Activated T-cell treated with anti-CD3 and anti-CD28 coated beads for 1 hour (primary cell): ENCODE measurements at regions not wholly inside any gene's neighbourhood (a gene's known extent, or its start where the extent isn't known, plus 50 kb on each side); places are given as distances from the start of the nearest gene placed in this dataset.
A peak's percentile ranks its signal among the peaks of the same experiment; 100 is the strongest.

ENCODE experiments used
- DNase-seq: peaks from one replicate; pipeline ENCODE4 v3.0.0-alpha.2; 2020; ENCODE audit warnings: low read depth

DNA sequence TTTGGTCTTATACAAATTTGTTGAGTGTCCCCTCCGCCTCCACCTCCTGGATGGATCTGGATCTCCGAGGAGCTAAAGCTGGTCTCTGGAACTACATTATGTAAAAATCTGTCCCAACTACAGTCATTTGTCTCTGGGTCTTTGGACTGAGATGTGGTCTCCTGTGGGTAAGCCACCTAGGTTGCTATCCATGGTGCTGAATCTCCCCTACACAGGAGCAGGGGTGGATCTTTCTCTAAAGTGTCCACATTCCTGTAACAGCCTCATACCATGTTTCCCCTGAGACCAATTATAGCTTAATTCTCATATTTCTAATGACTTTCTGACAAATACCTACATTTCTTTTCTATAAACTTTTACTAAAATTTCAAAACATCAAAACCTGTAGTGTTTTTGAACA, 625.8 kb downstream of the TAFA4 start:
- DNase-seq = no peak

DNA sequence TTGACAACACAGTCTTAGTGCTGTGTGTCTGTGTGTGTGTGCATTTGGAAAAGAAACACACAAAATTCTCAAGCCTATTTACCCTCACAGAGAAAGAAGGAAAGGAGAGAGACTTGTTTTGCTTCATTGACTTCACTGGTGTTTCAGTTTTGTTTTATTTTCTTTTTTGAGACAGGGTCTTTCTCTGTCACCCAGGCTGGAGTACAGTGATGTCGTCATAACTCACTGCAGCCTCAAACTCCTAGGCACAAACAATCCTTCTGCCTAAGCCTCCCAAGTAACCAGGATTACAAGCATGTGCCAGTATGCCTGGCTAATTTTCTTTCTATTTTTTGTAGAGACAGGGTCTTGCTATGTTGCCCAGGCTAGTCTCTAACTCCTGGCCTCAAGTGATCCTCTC, 636.9 kb downstream of the TAFA4 start:
- DNase-seq = no peak

GRCh38 chr3:68290333-68290732, 635.9 kb upstream of the SUCLG2 start:
- DNase-seq = no peak

DNA sequence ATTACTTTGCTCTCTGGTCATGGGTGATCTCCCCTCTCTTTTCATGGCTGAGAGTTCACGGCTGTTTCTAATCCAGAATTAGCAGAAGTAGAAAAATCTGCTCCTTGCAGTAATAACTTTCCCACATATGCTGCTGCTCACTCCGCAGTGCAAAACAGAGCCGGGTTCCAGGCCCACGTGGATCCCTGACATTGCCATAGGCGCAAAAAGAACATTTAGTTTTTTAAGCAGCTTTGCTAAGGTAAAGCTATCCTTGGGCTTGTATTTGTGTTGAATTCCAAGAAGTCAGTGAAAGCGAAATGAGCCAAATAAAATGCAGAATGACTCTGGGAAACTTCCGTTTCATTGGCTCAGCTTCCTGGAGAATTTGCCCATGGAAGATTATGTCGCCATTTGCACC, 633.7 kb upstream of the SUCLG2 start:
- DNase-seq = no peak

- no peak for DNase-seq
Measured at GRCh38 chr3:68287101-68287500, 632.7 kb upstream of the SUCLG2 start.

GRCh38 chr3:68274286-68274685, 619.9 kb upstream of the SUCLG2 start:
- DNase-seq = no peak

DNA sequence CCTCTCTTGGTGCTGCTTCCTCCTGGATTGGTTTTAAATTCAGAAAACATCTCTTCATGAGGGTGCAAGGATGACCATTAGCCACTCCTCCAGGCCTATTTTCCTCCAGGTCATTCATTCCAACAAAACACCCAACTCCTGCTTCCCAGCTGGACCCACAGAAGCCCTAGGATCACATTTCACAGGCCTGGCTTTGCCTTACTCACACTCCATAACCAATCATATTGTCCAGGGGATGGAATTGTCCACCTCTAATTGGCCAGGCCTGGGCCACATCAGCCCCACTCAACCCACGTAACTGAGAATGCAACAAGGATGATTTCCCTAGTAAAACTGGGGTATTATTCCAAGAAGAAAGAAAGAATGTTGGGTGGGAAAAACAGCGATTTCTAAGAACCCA, 616.7 kb upstream of the SUCLG2 start:
- DNase-seq = no peak

- DNase-seq = peak; percentile 5
Measured at GRCh38 chr3:68256635-68257223, 602.3 kb upstream of the SUCLG2 start.

DNA sequence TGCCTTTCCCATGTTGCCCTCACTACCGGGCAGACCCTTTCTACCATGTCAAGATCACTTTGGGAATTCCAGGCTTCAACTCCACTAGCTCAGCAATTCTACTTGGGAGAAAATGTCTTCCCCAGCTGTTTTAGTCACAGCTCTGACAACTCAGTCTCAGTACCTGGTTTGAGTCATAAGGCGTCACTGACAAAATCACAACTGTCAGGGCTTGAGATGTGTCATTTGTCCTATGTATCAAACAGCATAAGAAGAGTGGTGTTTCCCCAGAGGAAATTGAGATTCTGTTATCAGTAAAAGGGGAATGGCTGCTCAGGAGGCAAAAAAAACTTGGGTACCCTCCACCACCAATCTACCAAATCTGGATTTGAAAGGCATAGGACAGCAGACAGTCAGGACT, 594.9 kb upstream of the SUCLG2 start:
- no peak for DNase-seq

DNA sequence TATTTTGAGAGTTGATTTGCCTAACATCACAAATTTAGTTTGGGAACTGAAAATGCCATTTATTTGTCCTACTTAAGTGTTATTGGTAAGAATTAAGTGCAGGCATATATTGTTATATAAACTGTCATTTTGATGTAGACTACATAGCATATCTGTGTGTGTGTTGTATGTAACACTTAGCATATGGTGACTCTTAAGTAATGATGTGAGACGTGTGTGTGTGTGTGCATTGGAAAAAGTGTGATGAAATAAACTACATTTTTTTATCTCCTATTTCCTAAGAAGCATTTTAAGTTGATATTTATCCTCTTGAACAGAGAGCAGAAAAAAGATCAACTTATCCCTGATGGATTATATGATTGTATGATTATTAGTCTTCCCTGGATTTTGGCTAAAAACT, 588.2 kb upstream of the SUCLG2 start:
- DNase-seq = no peak

- no peak for DNase-seq
Measured at GRCh38 chr3:68239542-68239941, 585.1 kb upstream of the SUCLG2 start.

DNA sequence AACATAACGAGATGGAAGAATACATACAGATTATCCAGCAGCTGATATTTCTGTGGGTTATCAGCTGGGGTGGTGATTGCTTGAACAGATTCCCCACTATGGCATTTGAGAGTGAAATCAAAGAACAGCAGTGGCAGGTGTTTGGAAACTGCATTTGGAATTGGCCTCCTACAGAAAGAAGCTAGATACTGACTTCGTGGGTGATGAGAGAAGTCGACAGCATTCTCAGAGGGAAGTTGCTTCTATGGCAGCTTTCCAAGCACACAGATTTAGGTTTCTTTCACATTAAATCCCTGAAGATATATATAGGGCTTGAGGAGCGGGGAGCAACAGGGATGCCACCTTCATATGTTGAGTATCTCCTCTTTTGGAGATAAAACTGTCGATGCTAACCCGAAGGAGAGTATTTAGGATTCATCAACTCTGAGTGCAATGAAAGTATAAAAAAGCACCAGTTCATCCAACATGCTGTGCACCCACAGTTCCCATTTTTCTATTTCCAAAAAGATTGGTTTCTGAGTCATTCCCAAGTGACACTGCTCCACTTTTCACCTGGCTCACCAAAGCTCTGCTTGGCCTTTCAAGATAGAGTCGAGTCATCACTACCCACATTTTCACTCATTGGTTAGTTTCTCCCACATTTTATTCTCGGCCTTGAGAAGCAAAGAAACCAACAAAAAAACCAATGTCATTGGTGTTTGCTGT, 579.8 kb upstream of the SUCLG2 start:
- no peak for DNase-seq

DNA sequence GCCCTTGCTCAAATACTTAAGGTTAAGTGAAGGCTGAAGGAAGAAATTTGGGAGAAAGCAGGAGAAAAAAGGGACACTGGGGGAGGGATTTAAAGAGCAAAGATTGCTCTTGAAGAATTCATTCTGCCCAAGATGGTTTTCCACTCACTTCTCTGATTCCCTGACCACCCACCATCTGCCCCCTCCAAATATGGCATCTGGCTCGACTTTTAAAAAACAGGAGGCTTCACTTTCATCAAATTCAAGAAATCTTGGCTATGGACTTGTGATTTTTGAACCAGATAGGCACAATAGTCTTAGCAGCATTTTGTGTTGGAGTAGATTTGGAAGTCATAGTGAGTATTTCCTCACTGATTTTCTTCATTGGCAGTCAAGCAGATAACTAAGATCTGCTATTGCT, 574.4 kb upstream of the SUCLG2 start:
- DNase-seq = no peak

DNA sequence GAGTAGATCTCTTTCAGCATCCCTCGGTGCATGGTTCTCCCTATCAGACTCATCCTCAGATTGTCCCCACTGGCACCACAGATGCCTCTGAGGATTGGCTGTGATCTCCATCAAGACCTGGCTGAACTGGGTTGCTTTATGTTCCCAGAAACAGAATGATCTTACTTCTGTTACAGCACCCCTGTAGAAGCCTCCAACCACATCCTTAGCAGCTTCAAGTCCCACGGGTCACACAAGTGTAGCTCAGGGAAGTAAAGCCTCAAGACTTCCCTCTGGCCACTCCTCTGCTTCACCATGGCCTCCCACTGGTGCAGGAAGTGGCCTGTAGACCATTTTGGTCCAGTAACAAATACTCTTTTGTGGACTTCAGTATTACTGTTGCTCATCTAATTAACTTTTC, 566.4 kb upstream of the SUCLG2 start:
- no peak for DNase-seq

DNA sequence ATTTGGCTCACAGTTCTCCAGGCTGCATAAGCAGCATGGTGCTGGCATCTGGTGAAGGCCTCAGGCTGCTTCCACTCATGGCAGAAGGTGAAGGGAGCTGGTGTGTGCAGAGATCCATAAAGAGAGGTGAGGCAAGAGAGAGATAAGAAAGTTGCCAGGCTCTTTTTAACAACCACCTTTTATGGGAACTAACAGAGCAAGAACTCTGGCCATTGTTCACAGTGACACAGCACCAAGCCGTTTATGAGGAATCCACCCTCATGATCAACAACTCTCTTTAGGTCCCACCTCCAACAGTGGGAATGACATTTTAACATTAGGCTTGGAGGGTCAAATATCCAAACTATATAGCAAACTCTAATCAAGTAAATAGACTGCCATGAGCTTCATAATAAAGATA, 557.2 kb upstream of the SUCLG2 start:
- DNase-seq = no peak

DNA sequence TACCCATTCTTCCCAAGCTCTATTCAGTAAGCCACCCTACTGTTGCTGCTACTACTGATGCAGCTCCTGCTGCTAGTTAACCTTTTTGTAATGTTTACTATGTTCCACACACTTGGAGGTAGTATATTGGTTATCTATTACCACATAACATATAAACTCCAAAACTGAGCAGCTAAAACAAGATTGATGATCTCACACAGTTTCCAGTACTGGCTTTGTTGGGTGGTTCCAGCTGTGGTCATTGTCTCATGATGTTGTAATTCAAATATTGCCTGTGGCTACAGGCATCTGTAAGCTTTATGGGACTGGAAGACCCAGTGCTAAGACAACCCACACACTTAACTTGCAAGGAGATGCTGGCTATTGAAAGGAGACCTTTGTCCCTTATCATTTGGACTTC, 556.2 kb upstream of the SUCLG2 start:
- no peak for DNase-seq

- DNase-seq = no peak
Measured at GRCh38 chr3:68207327-68207726, 552.9 kb upstream of the SUCLG2 start.

DNA sequence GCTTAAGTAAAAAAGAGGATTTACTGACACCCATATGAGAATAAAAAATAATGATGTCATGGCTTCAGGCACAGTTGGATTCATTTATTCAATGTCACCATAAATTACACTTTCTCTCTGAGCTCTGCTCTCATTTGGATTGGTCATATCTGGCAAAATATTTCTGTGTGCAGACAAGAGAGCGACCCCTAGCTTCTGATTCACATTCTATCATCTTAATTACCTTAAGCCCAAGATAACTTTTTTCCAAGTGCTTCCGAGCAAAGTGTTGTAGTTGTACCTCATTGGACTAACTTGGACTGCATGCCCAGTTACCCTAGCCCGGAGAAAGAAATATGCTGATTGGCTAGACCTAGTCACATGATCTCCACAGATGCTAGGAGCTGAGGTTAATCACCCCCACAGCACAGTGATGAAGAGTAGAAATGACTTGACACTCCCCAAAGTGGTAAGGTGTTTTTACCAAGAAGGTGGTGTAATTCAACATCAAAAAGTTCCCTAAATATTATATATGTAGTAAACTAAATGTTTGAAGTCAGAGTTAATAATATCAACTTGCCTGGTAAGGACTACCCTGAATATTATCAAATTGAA, 552.2 kb upstream of the SUCLG2 start:
- no peak for DNase-seq

- DNase-seq = no peak
Measured at GRCh38 chr3:68186733-68187132, 532.3 kb upstream of the SUCLG2 start.

GRCh38 chr3:68176600-68176999, 522.2 kb upstream of the SUCLG2 start:
- DNase-seq = no peak

GRCh38 chr3:68173012-68173634, 518.7 kb upstream of the SUCLG2 start:
- DNase-seq = no peak

DNA sequence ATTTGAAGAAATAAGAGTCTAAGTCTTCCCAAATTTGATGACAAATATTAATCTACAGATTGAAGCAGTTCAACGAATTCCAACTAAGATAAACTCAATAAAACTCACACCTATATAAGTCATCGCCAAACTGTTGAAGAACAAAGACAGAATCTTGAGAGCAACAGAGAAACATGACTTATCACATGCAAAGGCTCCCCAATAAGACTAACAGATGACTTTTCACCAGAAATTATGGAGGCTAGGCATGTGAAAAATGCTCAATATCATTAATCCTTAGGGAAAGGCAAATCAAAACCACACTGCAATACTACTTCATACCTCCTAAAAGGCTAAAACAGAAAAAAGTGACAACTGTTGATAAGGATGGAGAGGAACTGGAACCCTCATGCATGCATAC, 517.6 kb upstream of the SUCLG2 start:
- DNase-seq = no peak

GRCh38 chr3:68163968-68164367, 509.6 kb upstream of the SUCLG2 start:
- DNase-seq = no peak
